ENCODE measurements at regions not wholly inside any gene's neighbourhood (a gene's known extent, or its start where the extent isn't known, plus 50 kb on each side); places are given as distances from the start of the nearest gene placed in this dataset.

- Histone ChIP-seq H2BK15ac (ENCODE audit: low read depth, low read length) (no peak overlapping the region), H3K23me2 (ENCODE audit: insufficient read length, low read depth, low read length, poor library complexity, severe bottlenecking) (no peaks in the 10 kb centered on the region), H3K14ac (ENCODE audit: insufficient read depth, low read length) (no peak overlapping the region), H2AFZ (ENCODE audit: low read length) (no peak overlapping the region), H3K4me2 (ENCODE audit: insufficient read depth, insufficient read length, low read length) (no peak overlapping the region), H3K4me1 (ENCODE audit: insufficient read depth, low read length) (no peaks in the 10 kb centered on the region), H4K8ac (replicated peaks; ENCODE audit: insufficient read length, low read depth, low read length) (no peak overlapping the region), H3K18ac (ENCODE audit: insufficient read length, low read depth, low read length) (no peak overlapping the region), H3T11ph (ENCODE audit: low read length) (no peak overlapping the region), H2BK12ac (ENCODE audit: insufficient read length, low read depth, low read length) (no peak overlapping the region), H3K23ac (ENCODE audit: insufficient read length, low read depth, low read length) (no peak overlapping the region), H3K27ac (ENCODE audit: insufficient read length, low read depth, low read length) (no peak overlapping the region), H2BK120ac (ENCODE audit: low read depth, low read length, poor library complexity, severe bottlenecking) (no peak overlapping the region), H4K20me1 (ENCODE audit: control insufficient read depth, insufficient read depth, insufficient read length) (no peaks in the 10 kb centered on the region), H3K56ac (ENCODE audit: insufficient read length, low read depth, low read length) (no peak overlapping the region), H3K79me2 (ENCODE audit: insufficient read depth, low read length) (no peaks in the 10 kb centered on the region), H3K27me3 (ENCODE audit: insufficient read depth, low read length) (no peaks in the 10 kb centered on the region), H3K9me3 (ENCODE audit: control insufficient read depth, low read depth, low read length) (no peaks in the 10 kb centered on the region), H3K4ac (ENCODE audit: low read depth, low read length) (no peak overlapping the region), H3K9ac (ENCODE audit: extremely low read depth, insufficient read length, low read length) (no peak overlapping the region), H2BK5ac (ENCODE audit: insufficient read length, low read length) (no peak overlapping the region), H2AK5ac (ENCODE audit: insufficient read length, low read length) (no peak overlapping the region), H4K5ac (ENCODE audit: insufficient read length, low read depth, low read length) (no peak overlapping the region), H3K79me1 (ENCODE audit: insufficient read depth, low read depth, low read length, poor library complexity, severe bottlenecking) (no peaks in the 10 kb centered on the region), H2BK20ac (ENCODE audit: low read depth, low read length, poor library complexity, severe bottlenecking) (no peak overlapping the region), H4K91ac (ENCODE audit: insufficient read length, low read depth, low read length) (no peak overlapping the region)
- no peak for DNase-seq
- TF ChIP-seq CTCF (conservative IDR thresholded peaks at IDR 0.05) = no peak
- no peaks in the 10 kb centered on the region for H3K27me3 Mint-ChIP-seq (ENCODE audit: low read depth)
- no peaks in the 10 kb centered on the region for H3K36me3 Mint-ChIP-seq (ENCODE audit: insufficient read depth in 1 of 3, low read depth in 3 of 3)
- H3K4me1 Mint-ChIP-seq = no peaks in the 10 kb centered on the region
- no peak overlapping the region for H3K4me3 Mint-ChIP-seq
- H3K9me3 Mint-ChIP-seq = no peaks in the 10 kb centered on the region; a peak in 2 of 5 replicates
- no peak overlapping the region for H3K27ac Mint-ChIP-seq
- no CpG with 5 or more reads among the region's 4 CpGs for WGBS (ENCODE audit: extremely low coverage, insufficient read length, low lambda C conversion rate)
These were observed 1122.3 kb downstream of the EPHA7 start for GRCh38 chr6:92297101-92297500.

Data from H9 (cell line).